ENCODE measurements at regions not wholly inside any gene's neighbourhood (a gene's known extent, or its start where the extent isn't known, plus 50 kb on each side); places are given as distances from the start of the nearest gene placed in this dataset.

DNA sequence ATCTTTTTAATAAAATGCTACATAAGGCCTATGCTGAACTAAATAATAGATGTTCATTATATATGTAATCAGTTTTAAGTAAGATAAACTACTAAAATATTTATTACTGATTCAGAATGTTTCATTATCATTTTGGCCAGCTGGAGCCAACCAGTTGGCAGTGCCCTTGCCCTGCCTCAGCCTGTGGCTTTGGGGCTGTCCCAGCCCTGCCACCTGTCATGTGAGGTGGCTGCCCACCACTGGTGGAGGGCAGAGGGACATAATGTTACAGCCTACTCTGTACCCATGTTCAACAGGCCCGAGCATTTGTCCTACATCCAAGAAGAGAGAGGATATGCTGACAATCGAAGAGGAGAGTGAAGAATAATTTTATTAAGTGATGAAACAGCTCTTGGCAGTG, 422.2 kb downstream of the SPIN4 start:
- TF ChIP-seq POLR2AphosphoS5 (IDR thresholded peaks at IDR 0.05) (no peak), POLR2A (IDR thresholded peaks at IDR 0.05) (no peak), EP300 (IDR thresholded peaks at IDR 0.05) (no peak)
- TF ChIP-seq, protein P1, sequence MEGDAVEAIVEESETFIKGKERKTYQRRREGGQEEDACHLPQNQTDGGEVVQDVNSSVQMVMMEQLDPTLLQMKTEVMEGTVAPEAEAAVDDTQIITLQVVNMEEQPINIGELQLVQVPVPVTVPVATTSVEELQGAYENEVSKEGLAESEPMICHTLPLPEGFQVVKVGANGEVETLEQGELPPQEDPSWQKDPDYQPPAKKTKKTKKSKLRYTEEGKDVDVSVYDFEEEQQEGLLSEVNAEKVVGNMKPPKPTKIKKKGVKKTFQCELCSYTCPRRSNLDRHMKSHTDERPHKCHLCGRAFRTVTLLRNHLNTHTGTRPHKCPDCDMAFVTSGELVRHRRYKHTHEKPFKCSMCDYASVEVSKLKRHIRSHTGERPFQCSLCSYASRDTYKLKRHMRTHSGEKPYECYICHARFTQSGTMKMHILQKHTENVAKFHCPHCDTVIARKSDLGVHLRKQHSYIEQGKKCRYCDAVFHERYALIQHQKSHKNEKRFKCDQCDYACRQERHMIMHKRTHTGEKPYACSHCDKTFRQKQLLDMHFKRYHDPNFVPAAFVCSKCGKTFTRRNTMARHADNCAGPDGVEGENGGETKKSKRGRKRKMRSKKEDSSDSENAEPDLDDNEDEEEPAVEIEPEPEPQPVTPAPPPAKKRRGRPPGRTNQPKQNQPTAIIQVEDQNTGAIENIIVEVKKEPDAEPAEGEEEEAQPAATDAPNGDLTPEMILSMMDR (IDR thresholded peaks at IDR 0.05): no peak

Data from upper lobe of left lung (tissue), 4 donors.